ENCODE measurements at regions not wholly inside any gene's neighbourhood (a gene's known extent, or its start where the extent isn't known, plus 50 kb on each side); places are given as distances from the start of the nearest gene placed in this dataset.
"Not testable (repeated sequence)": the region's sequence is repeated elsewhere in the genome, so short reads cannot be mapped to it uniquely, and the experiment has no call there.

DNA sequence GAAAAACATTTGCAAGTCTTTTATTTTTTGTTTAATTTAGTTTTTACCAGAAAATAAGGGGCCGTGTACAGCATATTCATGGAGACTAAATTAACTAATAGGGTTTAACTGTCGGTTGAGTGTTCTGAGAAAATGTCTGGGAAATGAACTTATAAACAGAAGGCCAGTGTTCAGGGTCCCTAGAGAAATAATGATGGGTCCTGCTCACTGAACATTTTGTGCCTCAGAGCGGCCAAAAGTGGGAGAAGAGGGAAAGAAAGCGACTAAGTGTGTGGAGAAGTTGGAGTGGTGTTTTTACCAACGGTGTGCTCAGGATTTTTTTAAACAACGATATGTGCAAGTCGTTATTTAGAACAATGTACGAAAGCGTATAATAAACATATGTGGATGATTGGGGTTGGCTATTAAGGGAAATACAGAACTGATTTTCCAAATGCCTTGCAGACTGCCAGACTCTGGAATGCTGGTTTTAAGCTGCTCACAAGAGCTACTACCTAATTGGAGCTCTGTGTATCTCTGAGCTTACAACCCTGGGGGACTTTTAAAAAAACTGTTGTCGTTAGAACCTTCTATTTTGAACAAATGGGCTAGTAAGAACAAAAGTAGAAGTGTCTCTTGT lies 166.7 kb downstream of the SLC38A4 start:
- no peak overlapping the region for H3K4me3 ChIP-seq (ENCODE audit: low read length)
- H3K27ac ChIP-seq (ENCODE audit: low read depth, low read length) = no peak overlapping the region
- Mint-ChIP-seq H3K4me1 (peaks cover 17 to 22% (median 21%) of the 10 kb centered on the region in 3 donors), H3K27me3 (peaks cover 1 to 9% of the 10 kb centered on the region in 2 donors), H3K9me3 (no peaks in the 10 kb centered on the region), H3K4me3 (peak overlapping the region in 1 of 7 donors; percentile 4), H3K27ac (peak overlapping the region in 2 of 8 donors; percentile 9 to 19), H3K36me3 (peaks cover 0 to 22% (median 0%) of the 10 kb centered on the region in 3 donors)
- ChIA-PET CTCF (no interaction called here), POLR2A (no interaction called here)
- no peaks in the 10 kb centered on the region for H3K27me3 ChIP-seq (ENCODE audit: insufficient read depth, low read length, poor library complexity, severe bottlenecking)
- H3K9me3 ChIP-seq (ENCODE audit: low read length) = no peaks in the 10 kb centered on the region
- H3K4me1 ChIP-seq (ENCODE audit: insufficient read depth, low read length) = peaks cover 21% of the 10 kb centered on the region
- no peaks in the 10 kb centered on the region for H3K36me3 ChIP-seq (ENCODE audit: insufficient read depth, low read length)
- DNase-seq = no peak

- no peak overlapping the region for H3K4me3 ChIP-seq (ENCODE audit: low read length)
- POLR2A ChIA-PET = interaction anchor here (0.5 kb wide), 1 partner anchor 48 kb away, joined by 3 read pairs; no protein-coding TSS in a partner anchor
- H3K4me1 ChIP-seq (ENCODE audit: insufficient read depth, low read length) = peaks cover 21% of the 10 kb centered on the region
- Mint-ChIP-seq H3K4me3 (no peak overlapping the region), H3K27me3 (peaks cover 4 to 14% of the 10 kb centered on the region in 2 donors), H3K9me3 (no peaks in the 10 kb centered on the region), H3K27ac (no peak overlapping the region), H3K36me3 (peaks cover 0 to 28% (median 2%) of the 10 kb centered on the region in 3 donors), H3K4me1 (peaks cover 17 to 22% (median 21%) of the 10 kb centered on the region in 3 donors)
- no peaks in the 10 kb centered on the region for H3K9me3 ChIP-seq (ENCODE audit: low read length)
- no peak for DNase-seq
- H3K27ac ChIP-seq (ENCODE audit: low read depth, low read length) = no peak overlapping the region
- H3K36me3 ChIP-seq (ENCODE audit: insufficient read depth, low read length) = no peaks in the 10 kb centered on the region
- H3K27me3 ChIP-seq (ENCODE audit: insufficient read depth, low read length, poor library complexity, severe bottlenecking) = no peaks in the 10 kb centered on the region
- CTCF ChIA-PET = interaction anchor here (1.0 to 1.4 kb wide), 2 partner anchors 134 to 533 kb away, joined by 3 to 4 read pairs; no protein-coding TSS in a partner anchor
These were observed 168.1 kb downstream of the SLC38A4 start for GRCh38 chr12:46657453-46658411.

- H3K9me3 ChIP-seq (ENCODE audit: low read length); H3K4me3 ChIP-seq (ENCODE audit: low read length); H3K9me3 Mint-ChIP-seq; H3K36me3 ChIP-seq (ENCODE audit: insufficient read depth, low read length); H3K27ac Mint-ChIP-seq; H3K4me3 Mint-ChIP-seq; H3K27ac ChIP-seq (ENCODE audit: low read depth, low read length); CTCF ChIA-PET; H3K27me3 ChIP-seq (ENCODE audit: insufficient read depth, low read length, poor library complexity, severe bottlenecking); DNase-seq; POLR2A ChIA-PET: not testable (repeated sequence)
- H3K4me1 ChIP-seq (ENCODE audit: insufficient read depth, low read length) = peaks cover 17% of the 10 kb centered on the region
- Mint-ChIP-seq H3K27me3 (peaks cover 3 to 20% of the 10 kb centered on the region in 2 donors), H3K4me1 (peaks cover 10 to 15% (median 14%) of the 10 kb centered on the region in 3 donors), H3K36me3 (peaks cover 0 to 32% (median 2%) of the 10 kb centered on the region in 3 donors)
These were observed 169.8 kb downstream of the SLC38A4 start for GRCh38 chr12:46655984-46656383.

DNA sequence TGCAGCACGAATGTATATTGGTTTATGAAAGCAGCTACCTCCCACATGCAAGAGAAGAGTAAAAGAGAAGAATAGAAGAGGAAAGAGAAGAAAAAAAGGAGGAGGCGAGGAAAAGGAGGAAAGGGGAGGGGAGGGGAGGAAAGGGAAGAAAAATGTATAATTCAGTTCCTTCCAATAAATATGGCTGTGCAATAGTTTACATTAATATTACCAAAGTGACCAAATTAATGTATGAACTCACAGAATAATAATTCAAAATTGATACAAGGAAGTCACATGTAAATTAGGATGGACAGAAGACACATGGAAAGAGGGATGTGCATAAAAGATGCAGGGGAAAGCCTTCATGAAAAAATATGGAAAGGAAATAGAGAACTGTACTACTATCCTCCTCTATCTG lies 172.5 kb downstream of the SLC38A4 start:
- Histone ChIP-seq H3K27ac (ENCODE audit: low read depth, low read length) (no peak overlapping the region), H3K4me1 (ENCODE audit: insufficient read depth, low read length) (no peaks in the 10 kb centered on the region), H3K27me3 (ENCODE audit: insufficient read depth, low read length, poor library complexity, severe bottlenecking) (no peaks in the 10 kb centered on the region), H3K36me3 (ENCODE audit: insufficient read depth, low read length) (no peaks in the 10 kb centered on the region), H3K4me3 (ENCODE audit: low read length) (no peak overlapping the region), H3K9me3 (ENCODE audit: low read length) (no peaks in the 10 kb centered on the region)
- Mint-ChIP-seq H3K4me3 (no peak overlapping the region), H3K9me3 (peaks cover 0 to 5% (median 0%) of the 10 kb centered on the region in 5 donors), H3K27ac (no peak overlapping the region), H3K36me3 (peaks cover 0 to 32% (median 2%) of the 10 kb centered on the region in 3 donors), H3K4me1 (no peaks in the 10 kb centered on the region), H3K27me3 (peaks cover 6 to 20% of the 10 kb centered on the region in 2 donors)
- DNase-seq = no peak
- ChIA-PET POLR2A (no interaction called here), CTCF (interaction anchor here (2.1 kb wide), 1 partner anchor 8 kb away, joined by 6 read pairs; no protein-coding TSS in a partner anchor)

- Histone ChIP-seq H3K27me3 (ENCODE audit: insufficient read depth, low read length, poor library complexity, severe bottlenecking) (no peaks in the 10 kb centered on the region), H3K9me3 (ENCODE audit: low read length) (no peaks in the 10 kb centered on the region), H3K4me3 (ENCODE audit: low read length) (no peak overlapping the region), H3K4me1 (ENCODE audit: insufficient read depth, low read length) (no peaks in the 10 kb centered on the region), H3K27ac (ENCODE audit: low read depth, low read length) (no peak overlapping the region), H3K36me3 (ENCODE audit: insufficient read depth, low read length) (no peaks in the 10 kb centered on the region)
- Mint-ChIP-seq H3K4me1 (no peaks in the 10 kb centered on the region), H3K36me3 (peaks cover 0 to 33% (median 2%) of the 10 kb centered on the region in 3 donors), H3K27ac (peak overlapping the region in 1 of 8 donors; percentile 10), H3K4me3 (no peak overlapping the region), H3K27me3 (peaks cover 6 to 20% of the 10 kb centered on the region in 2 donors), H3K9me3 (peaks cover 0 to 5% (median 0%) of the 10 kb centered on the region in 5 donors)
- DNase-seq = no peak
- CTCF ChIA-PET = interaction anchor here (1.3 to 2.1 kb wide), 3 partner anchors 9 to 64 kb away, joined by 3 to 6 read pairs (median 3); no protein-coding TSS in a partner anchor
- POLR2A ChIA-PET = no interaction called here
These were observed 173.1 kb downstream of the SLC38A4 start for GRCh38 chr12:46652692-46653091.

- peaks cover 6 to 20% of the 10 kb centered on the region in 2 donors for H3K27me3 Mint-ChIP-seq
- H3K27ac Mint-ChIP-seq = no peak overlapping the region
- no peaks in the 10 kb centered on the region for H3K4me1 ChIP-seq (ENCODE audit: insufficient read depth, low read length)
- ChIA-PET CTCF (no interaction called here), POLR2A (no interaction called here)
- H3K4me1 Mint-ChIP-seq = no peaks in the 10 kb centered on the region
- H3K36me3 Mint-ChIP-seq = peaks cover 0 to 30% (median 2%) of the 10 kb centered on the region in 3 donors
- no peak for DNase-seq
- peaks cover 0 to 5% (median 0%) of the 10 kb centered on the region in 5 donors for H3K9me3 Mint-ChIP-seq
- H3K36me3 ChIP-seq (ENCODE audit: insufficient read depth, low read length) = no peaks in the 10 kb centered on the region
- no peak overlapping the region for H3K27ac ChIP-seq (ENCODE audit: low read depth, low read length)
- no peak overlapping the region for H3K4me3 Mint-ChIP-seq
- no peaks in the 10 kb centered on the region for H3K27me3 ChIP-seq (ENCODE audit: insufficient read depth, low read length, poor library complexity, severe bottlenecking)
- no peak overlapping the region for H3K4me3 ChIP-seq (ENCODE audit: low read length)
- no peaks in the 10 kb centered on the region for H3K9me3 ChIP-seq (ENCODE audit: low read length)
These were observed 175.1 kb downstream of the SLC38A4 start for GRCh38 chr12:46650688-46651087.

GRCh38 chr12:46649433-46649832 lies 176.4 kb downstream of the SLC38A4 start:
- ChIA-PET CTCF (no interaction called here), POLR2A (no interaction called here)
- Mint-ChIP-seq H3K4me3 (peak overlapping the region in 1 of 7 donors; percentile 3), H3K9me3 (peaks cover 0 to 5% (median 0%) of the 10 kb centered on the region in 5 donors), H3K4me1 (no peaks in the 10 kb centered on the region), H3K27ac (peak overlapping the region in 1 of 8 donors; percentile 19), H3K36me3 (peaks cover 0 to 22% (median 2%) of the 10 kb centered on the region in 3 donors), H3K27me3 (peaks cover 6 to 14% of the 10 kb centered on the region in 2 donors)
- no peak overlapping the region for H3K4me3 ChIP-seq (ENCODE audit: low read length)
- no peaks in the 10 kb centered on the region for H3K9me3 ChIP-seq (ENCODE audit: low read length)
- H3K36me3 ChIP-seq (ENCODE audit: insufficient read depth, low read length) = no peaks in the 10 kb centered on the region
- no peak overlapping the region for H3K27ac ChIP-seq (ENCODE audit: low read depth, low read length)
- no peaks in the 10 kb centered on the region for H3K27me3 ChIP-seq (ENCODE audit: insufficient read depth, low read length, poor library complexity, severe bottlenecking)
- H3K4me1 ChIP-seq (ENCODE audit: insufficient read depth, low read length) = no peaks in the 10 kb centered on the region
- no peak for DNase-seq

GRCh38 chr12:46647034-46647433 lies 178.8 kb downstream of the SLC38A4 start:
- Mint-ChIP-seq H3K9me3 (peaks cover 2 to 12% (median 8%) of the 10 kb centered on the region in 5 donors), H3K27me3 (peaks cover 3 to 7% of the 10 kb centered on the region in 2 donors), H3K27ac (no peak overlapping the region), H3K4me1 (no peaks in the 10 kb centered on the region), H3K36me3 (peaks cover 0 to 20% (median 0%) of the 10 kb centered on the region in 3 donors), H3K4me3 (no peak overlapping the region)
- H3K9me3 ChIP-seq (ENCODE audit: low read length) = no peaks in the 10 kb centered on the region
- H3K36me3 ChIP-seq (ENCODE audit: insufficient read depth, low read length) = no peaks in the 10 kb centered on the region
- H3K4me1 ChIP-seq (ENCODE audit: insufficient read depth, low read length) = no peaks in the 10 kb centered on the region
- no peak overlapping the region for H3K4me3 ChIP-seq (ENCODE audit: low read length)
- ChIA-PET CTCF (interaction anchor here (1.2 kb wide), 1 partner anchor 123 kb away, joined by 3 read pairs; no protein-coding TSS in a partner anchor), POLR2A (no interaction called here)
- H3K27me3 ChIP-seq (ENCODE audit: insufficient read depth, low read length, poor library complexity, severe bottlenecking) = no peaks in the 10 kb centered on the region
- H3K27ac ChIP-seq (ENCODE audit: low read depth, low read length) = no peak overlapping the region
- no peak for DNase-seq

Data from CD8-positive, alpha-beta memory T cell (primary cell).